ENCODE measurements at regions not wholly inside any gene's neighbourhood (a gene's known extent, or its start where the extent isn't known, plus 50 kb on each side); places are given as distances from the start of the nearest gene placed in this dataset.

- H3K27ac ChIP-seq (ENCODE audit: low read length): no peak overlapping the region
- H3K9me3 ChIP-seq (ENCODE audit: control insufficient read depth, insufficient read depth, low read length): no peaks in the 10 kb centered on the region
- H3K4me1 ChIP-seq (ENCODE audit: control insufficient read depth, insufficient read depth, low read length): no peaks in the 10 kb centered on the region
- DNase-seq (ENCODE audit: low read depth, low spot score): no peak
- no peak overlapping the region for H3K4me3 ChIP-seq (ENCODE audit: low read length)
- no peaks in the 10 kb centered on the region for H3K27me3 ChIP-seq (ENCODE audit: control insufficient read depth, insufficient read depth, low read length)
- H3K36me3 ChIP-seq (ENCODE audit: control insufficient read depth, insufficient read depth, low read length): no peaks in the 10 kb centered on the region
Observed at GRCh38 chr13:50729177-50729576, 114.3 kb downstream of the DLEU7 start.

GRCh38 chr13:50730496-50731351 is 112.8 kb downstream of the DLEU7 start:
- H3K27me3 ChIP-seq (ENCODE audit: control insufficient read depth, insufficient read depth, low read length): no peaks in the 10 kb centered on the region
- H3K4me1 ChIP-seq (ENCODE audit: control insufficient read depth, insufficient read depth, low read length): no peaks in the 10 kb centered on the region
- H3K9me3 ChIP-seq (ENCODE audit: control insufficient read depth, insufficient read depth, low read length): no peaks in the 10 kb centered on the region
- no CpG with 5 or more reads among the region's 4 CpGs for WGBS (ENCODE audit: insufficient coverage, insufficient read length)
- H3K4me3 ChIP-seq (ENCODE audit: low read length): no peak overlapping the region
- DNase-seq (ENCODE audit: low read depth, low spot score): no peak
- no peaks in the 10 kb centered on the region for H3K36me3 ChIP-seq (ENCODE audit: control insufficient read depth, insufficient read depth, low read length)
- no peak overlapping the region for H3K27ac ChIP-seq (ENCODE audit: low read length)

- Histone ChIP-seq H3K27me3 (ENCODE audit: control insufficient read depth, insufficient read depth, low read length) (no peaks in the 10 kb centered on the region), H3K4me1 (ENCODE audit: control insufficient read depth, insufficient read depth, low read length) (no peaks in the 10 kb centered on the region), H3K36me3 (ENCODE audit: control insufficient read depth, insufficient read depth, low read length) (no peaks in the 10 kb centered on the region), H3K9me3 (ENCODE audit: control insufficient read depth, insufficient read depth, low read length) (no peaks in the 10 kb centered on the region), H3K4me3 (ENCODE audit: low read length) (no peak overlapping the region), H3K27ac (ENCODE audit: low read length) (no peak overlapping the region)
- DNase-seq (ENCODE audit: low read depth, low spot score): no peak
Observed at GRCh38 chr13:50731400-50731799, 112.1 kb downstream of the DLEU7 start.

GRCh38 chr13:50732712-50733111 is 110.8 kb downstream of the DLEU7 start:
- WGBS (ENCODE audit: insufficient coverage, insufficient read length): no CpG with 5 or more reads among the region's 3 CpGs
- no peaks in the 10 kb centered on the region for H3K4me1 ChIP-seq (ENCODE audit: control insufficient read depth, insufficient read depth, low read length)

GRCh38 chr13:50733392-50733791 is 110.1 kb downstream of the DLEU7 start:
- H3K36me3 ChIP-seq (ENCODE audit: control insufficient read depth, insufficient read depth, low read length): no peaks in the 10 kb centered on the region
- no peaks in the 10 kb centered on the region for H3K9me3 ChIP-seq (ENCODE audit: control insufficient read depth, insufficient read depth, low read length)
- no peaks in the 10 kb centered on the region for H3K4me1 ChIP-seq (ENCODE audit: control insufficient read depth, insufficient read depth, low read length)
- H3K27me3 ChIP-seq (ENCODE audit: control insufficient read depth, insufficient read depth, low read length): no peaks in the 10 kb centered on the region
- no peak overlapping the region for H3K27ac ChIP-seq (ENCODE audit: low read length)
- no peak for DNase-seq (ENCODE audit: low read depth, low spot score)
- no CpG with 5 or more reads among the region's 3 CpGs for WGBS (ENCODE audit: insufficient coverage, insufficient read length)
- no peak overlapping the region for H3K4me3 ChIP-seq (ENCODE audit: low read length)

More at GRCh38 chr13:50732712-50733111, 110.8 kb downstream of the DLEU7 start:
- no peaks in the 10 kb centered on the region for H3K9me3 ChIP-seq (ENCODE audit: control insufficient read depth, insufficient read depth, low read length)
- no peak overlapping the region for H3K27ac ChIP-seq (ENCODE audit: low read length)
- H3K4me3 ChIP-seq (ENCODE audit: low read length): no peak overlapping the region
- no peak for DNase-seq (ENCODE audit: low read depth, low spot score)
- no peaks in the 10 kb centered on the region for H3K36me3 ChIP-seq (ENCODE audit: control insufficient read depth, insufficient read depth, low read length)
- no peaks in the 10 kb centered on the region for H3K27me3 ChIP-seq (ENCODE audit: control insufficient read depth, insufficient read depth, low read length)

- no peaks in the 10 kb centered on the region for H3K4me1 ChIP-seq (ENCODE audit: control insufficient read depth, insufficient read depth, low read length)
- no peaks in the 10 kb centered on the region for H3K36me3 ChIP-seq (ENCODE audit: control insufficient read depth, insufficient read depth, low read length)
- no peak for DNase-seq (ENCODE audit: low read depth, low spot score)
- H3K27ac ChIP-seq (ENCODE audit: low read length): no peak overlapping the region
- H3K4me3 ChIP-seq (ENCODE audit: low read length): no peak overlapping the region
- H3K9me3 ChIP-seq (ENCODE audit: control insufficient read depth, insufficient read depth, low read length): no peaks in the 10 kb centered on the region
- no peaks in the 10 kb centered on the region for H3K27me3 ChIP-seq (ENCODE audit: control insufficient read depth, insufficient read depth, low read length)
Observed at GRCh38 chr13:50735071-50735470, 108.4 kb downstream of the DLEU7 start.

GRCh38 chr13:50740052-50740741 is 103.3 kb downstream of the DLEU7 start:
- no peak for DNase-seq (ENCODE audit: low read depth, low spot score)
- Histone ChIP-seq H3K27me3 (ENCODE audit: control insufficient read depth, insufficient read depth, low read length) (no peaks in the 10 kb centered on the region), H3K27ac (ENCODE audit: low read length) (no peak overlapping the region), H3K4me1 (ENCODE audit: control insufficient read depth, insufficient read depth, low read length) (no peaks in the 10 kb centered on the region), H3K9me3 (ENCODE audit: control insufficient read depth, insufficient read depth, low read length) (no peaks in the 10 kb centered on the region), H3K4me3 (ENCODE audit: low read length) (no peak overlapping the region), H3K36me3 (ENCODE audit: control insufficient read depth, insufficient read depth, low read length) (no peaks in the 10 kb centered on the region)
- WGBS (ENCODE audit: insufficient coverage, insufficient read length): no CpG with 5 or more reads among the region's 3 CpGs

GRCh38 chr13:50742353-50742752 is 101.1 kb downstream of the DLEU7 start:
- DNase-seq (ENCODE audit: low read depth, low spot score): no peak
- Histone ChIP-seq H3K27me3 (ENCODE audit: control insufficient read depth, insufficient read depth, low read length) (no peaks in the 10 kb centered on the region), H3K4me3 (ENCODE audit: low read length) (no peak overlapping the region), H3K36me3 (ENCODE audit: control insufficient read depth, insufficient read depth, low read length) (no peaks in the 10 kb centered on the region), H3K27ac (ENCODE audit: low read length) (no peak overlapping the region), H3K4me1 (ENCODE audit: control insufficient read depth, insufficient read depth, low read length) (no peaks in the 10 kb centered on the region), H3K9me3 (ENCODE audit: control insufficient read depth, insufficient read depth, low read length) (no peaks in the 10 kb centered on the region)
- WGBS (ENCODE audit: insufficient coverage, insufficient read length): no CpG with 5 or more reads among the region's 2 CpGs

- no peak for DNase-seq (ENCODE audit: low read depth, low spot score)
- Histone ChIP-seq H3K9me3 (ENCODE audit: control insufficient read depth, insufficient read depth, low read length) (no peaks in the 10 kb centered on the region), H3K27me3 (ENCODE audit: control insufficient read depth, insufficient read depth, low read length) (no peaks in the 10 kb centered on the region), H3K4me3 (ENCODE audit: low read length) (no peak overlapping the region), H3K36me3 (ENCODE audit: control insufficient read depth, insufficient read depth, low read length) (no peaks in the 10 kb centered on the region), H3K4me1 (ENCODE audit: control insufficient read depth, insufficient read depth, low read length) (no peaks in the 10 kb centered on the region), H3K27ac (ENCODE audit: low read length) (no peak overlapping the region)
Observed at GRCh38 chr13:50742968-50743367, 100.5 kb downstream of the DLEU7 start.

GRCh38 chr13:50744116-50744660 is 99.3 kb downstream of the DLEU7 start:
- H3K4me3 ChIP-seq (ENCODE audit: low read length): no peak overlapping the region
- no peaks in the 10 kb centered on the region for H3K4me1 ChIP-seq (ENCODE audit: control insufficient read depth, insufficient read depth, low read length)
- H3K27ac ChIP-seq (ENCODE audit: low read length): no peak overlapping the region
- no peaks in the 10 kb centered on the region for H3K27me3 ChIP-seq (ENCODE audit: control insufficient read depth, insufficient read depth, low read length)
- H3K9me3 ChIP-seq (ENCODE audit: control insufficient read depth, insufficient read depth, low read length): no peaks in the 10 kb centered on the region
- no peak for DNase-seq (ENCODE audit: low read depth, low spot score)
- no CpG with 5 or more reads among the region's 6 CpGs for WGBS (ENCODE audit: insufficient coverage, insufficient read length)
- no peaks in the 10 kb centered on the region for H3K36me3 ChIP-seq (ENCODE audit: control insufficient read depth, insufficient read depth, low read length)

All from iPS DF 6.9 (cell line).